HG02642 (cell line): ENCODE measurements at regions not wholly inside any gene's neighbourhood (a gene's known extent, or its start where the extent isn't known, plus 50 kb on each side); places are given as distances from the start of the nearest gene placed in this dataset.

Source experiments
- ATAC-seq: cut with Tn5 transposase; IDR thresholded peaks from one replicate; pipeline ENCODE4 v1.9.1; 2021; ENCODE audit warnings: mild to moderate bottlenecking; ENCODE audit not compliant: unreplicated experiment, poor library complexity

DNA sequence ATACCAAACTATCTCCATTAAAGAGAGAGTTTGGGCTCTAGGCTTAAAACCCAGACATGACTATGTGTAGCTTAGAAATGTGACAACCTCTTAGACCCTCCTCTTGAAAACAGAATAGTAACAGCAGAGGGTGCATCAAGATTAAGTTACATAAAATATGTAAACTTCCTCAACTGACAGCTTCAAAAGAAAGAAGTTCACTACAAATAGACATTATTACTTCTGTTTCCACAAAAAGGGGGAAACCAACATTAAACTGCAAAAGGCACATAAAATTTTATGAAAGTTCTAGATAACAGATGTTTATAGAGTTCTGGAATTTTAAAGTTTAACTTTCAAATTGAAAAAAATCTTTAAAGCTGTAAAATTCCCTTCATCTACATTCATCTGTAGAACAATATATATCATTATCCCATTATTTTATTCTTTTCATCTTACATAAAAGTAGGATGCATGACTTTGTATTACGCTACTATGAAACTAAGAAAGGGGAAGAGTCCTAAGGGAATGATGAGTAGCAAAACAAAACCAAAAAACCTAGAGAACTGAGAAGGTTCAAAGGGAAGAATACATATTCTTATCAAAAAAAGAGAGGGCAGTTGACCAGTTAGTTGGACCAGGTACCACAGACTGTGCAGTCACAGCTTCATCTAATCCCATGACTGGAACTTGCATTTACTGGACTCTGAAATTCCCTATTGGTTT, 177.0 kb downstream of the SIPA1L2 start:
- no peak for ATAC-seq

GRCh38 chr1:232452117-232452516, 177.8 kb downstream of the SIPA1L2 start:
- no peak for ATAC-seq

DNA sequence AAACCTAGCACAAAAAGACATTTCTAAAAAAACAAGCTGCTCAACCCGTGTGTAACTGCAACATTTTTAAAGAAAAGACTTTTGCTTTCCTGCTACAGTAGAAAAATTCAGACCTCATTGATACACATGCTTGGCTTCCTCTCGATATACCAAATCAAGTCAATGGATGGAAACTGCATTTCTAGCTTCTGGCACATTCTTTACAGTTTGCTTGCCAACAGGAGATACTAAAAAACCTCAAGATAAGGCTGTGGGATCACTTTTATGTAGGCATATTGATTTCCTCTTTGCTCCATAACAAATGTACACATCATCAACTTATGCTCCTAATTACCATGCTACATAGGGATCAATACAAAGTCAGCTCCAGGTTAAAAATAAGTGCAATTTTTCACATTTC, 178.4 kb downstream of the SIPA1L2 start:
- ATAC-seq, result no peak

- ATAC-seq, result no peak
Measured at GRCh38 chr1:232450615-232451014, 179.3 kb downstream of the SIPA1L2 start.

DNA sequence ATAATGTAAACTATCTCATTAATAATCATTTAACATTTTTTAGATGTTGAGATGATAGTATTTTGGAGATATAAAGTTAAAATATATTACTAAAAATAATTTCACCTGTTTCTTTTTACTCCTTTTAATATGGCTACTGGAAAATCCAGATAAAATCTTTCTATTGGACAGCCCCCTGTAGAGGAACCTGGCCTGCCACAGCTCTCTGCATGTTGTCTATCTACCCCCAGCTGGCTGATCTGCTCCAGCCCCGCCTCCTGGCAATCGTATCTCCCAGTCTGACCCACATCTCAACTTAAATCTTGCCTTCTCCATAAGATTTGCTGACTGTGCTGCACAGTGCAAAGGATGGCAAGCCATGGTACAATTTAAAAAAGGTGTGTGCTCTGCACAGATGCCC, 182.8 kb downstream of the SIPA1L2 start:
- no peak for ATAC-seq

GRCh38 chr1:232445361-232446106, 184.4 kb downstream of the SIPA1L2 start:
- ATAC-seq, result no peak

- no peak for ATAC-seq
Measured at GRCh38 chr1:232443372-232443771, 186.6 kb downstream of the SIPA1L2 start.

DNA sequence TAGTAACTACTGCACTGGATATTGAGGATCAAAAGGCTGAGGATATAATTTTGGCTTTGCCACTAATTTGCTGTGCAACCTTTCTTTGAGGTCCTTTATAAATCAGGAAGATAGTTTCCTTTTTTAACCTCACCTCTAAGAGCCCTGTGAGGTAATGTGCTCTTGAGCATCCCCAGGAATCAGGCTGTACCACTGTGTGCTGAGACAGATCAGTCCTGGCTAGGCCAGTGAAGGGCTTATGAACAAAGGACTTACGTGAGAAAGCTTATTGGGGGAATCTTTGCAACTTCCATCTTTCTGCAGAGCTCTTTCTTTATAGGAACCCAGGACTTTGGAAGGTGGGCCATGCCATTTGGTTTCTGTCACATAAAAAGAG, 188.9 kb downstream of the SIPA1L2 start:
- no peak for ATAC-seq

DNA sequence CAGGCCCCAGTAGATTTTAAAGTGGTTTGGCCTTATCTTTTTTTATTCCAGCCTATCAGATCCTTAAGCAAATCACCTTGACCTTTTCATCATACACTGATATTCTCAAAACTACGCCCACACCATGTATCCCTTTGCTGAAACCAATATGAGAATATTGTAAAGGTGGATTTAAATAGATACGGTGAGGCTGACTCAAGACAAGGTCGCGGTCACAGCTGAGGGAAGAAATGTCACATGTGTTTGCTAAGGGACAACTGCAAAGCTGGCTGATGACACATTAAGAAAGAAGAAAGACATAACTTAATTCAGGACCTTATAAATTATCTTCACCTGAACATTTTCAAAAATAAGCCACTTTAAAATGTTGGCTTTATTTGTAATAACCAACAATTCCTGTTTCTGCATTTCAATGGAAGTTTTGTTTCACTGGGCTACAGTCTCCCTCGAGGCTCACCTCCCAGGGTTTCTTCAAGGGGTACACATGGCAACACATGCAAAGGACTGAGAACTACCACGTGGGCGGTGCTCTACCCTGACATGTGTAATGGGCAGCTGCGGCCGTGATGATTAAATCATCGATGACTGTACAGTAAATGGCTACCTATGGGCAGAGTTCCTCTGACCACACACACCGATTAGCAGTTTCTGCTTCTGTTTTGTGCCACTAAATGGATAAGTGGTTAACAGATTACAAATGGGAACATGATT, 189.5 kb downstream of the SIPA1L2 start:
- ATAC-seq, result no peak

- no peak for ATAC-seq
Measured at GRCh38 chr1:232439011-232439410, 190.9 kb downstream of the SIPA1L2 start.

GRCh38 chr1:232438476-232438875, 191.5 kb downstream of the SIPA1L2 start:
- ATAC-seq, result no peak

DNA sequence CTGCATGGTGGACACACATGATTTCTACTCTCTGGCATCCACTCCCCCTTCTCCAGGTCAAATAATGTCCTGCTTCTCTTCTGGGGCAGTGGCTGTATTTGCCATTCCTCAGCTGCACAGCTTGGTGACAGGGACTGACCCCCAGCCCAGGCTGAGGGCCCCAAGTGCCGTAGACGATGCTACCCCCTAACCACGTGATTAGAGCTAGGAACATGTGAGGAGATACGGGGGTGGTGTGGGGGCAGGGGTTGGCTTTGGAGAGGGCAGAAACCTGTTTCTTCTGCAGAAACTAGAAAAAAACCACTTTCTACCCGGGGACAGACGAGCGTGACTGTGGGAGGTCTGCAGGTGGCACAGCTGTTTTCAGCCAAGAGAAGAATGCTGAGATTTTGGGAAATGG, 192.4 kb downstream of the SIPA1L2 start:
- no peak for ATAC-seq

DNA sequence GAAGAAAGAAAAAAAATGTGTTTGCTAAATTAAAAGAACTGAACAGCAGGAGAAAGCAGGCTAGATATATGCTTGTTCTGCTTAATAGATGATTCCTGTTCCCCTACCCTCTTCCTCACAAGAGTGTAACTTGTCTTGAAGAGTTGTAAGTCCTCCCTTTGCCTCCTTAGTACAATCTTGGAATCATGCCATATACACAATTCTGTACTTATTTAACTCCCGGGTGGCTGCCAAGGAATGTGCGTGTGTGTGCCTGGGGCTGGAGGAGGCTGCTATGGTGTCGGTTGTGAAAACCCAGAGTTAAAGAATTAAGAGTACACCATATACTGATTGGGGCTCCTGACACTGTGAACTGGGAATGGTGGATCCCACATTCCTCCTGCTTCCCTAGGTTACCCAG, 194.2 kb downstream of the SIPA1L2 start:
- ATAC-seq, result no peak

DNA sequence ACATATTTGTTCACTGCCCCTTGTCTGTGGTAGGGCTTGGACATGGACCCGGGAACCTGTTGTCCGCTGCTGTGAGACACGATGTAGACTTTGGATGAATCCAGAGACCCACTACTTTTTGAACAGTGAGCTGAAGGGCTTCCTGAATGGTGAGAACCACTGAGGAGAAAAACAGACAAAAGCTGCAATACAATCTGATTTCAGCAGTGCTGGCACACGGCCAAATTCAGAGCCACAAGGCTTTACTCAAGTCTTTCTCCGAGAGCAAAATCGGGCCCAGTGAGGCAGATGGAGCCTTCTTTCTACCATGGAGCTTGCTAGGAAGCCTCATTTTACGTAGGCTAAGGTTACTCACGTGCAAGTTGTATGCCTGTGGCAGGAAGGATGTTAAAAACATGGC, 197.6 kb downstream of the SIPA1L2 start:
- ATAC-seq, result no peak

GRCh38 chr1:232431748-232432147, 198.2 kb downstream of the SIPA1L2 start:
- no peak for ATAC-seq

- ATAC-seq, result no peak
Measured at GRCh38 chr1:232431326-232431725, 198.6 kb downstream of the SIPA1L2 start.

- no peak for ATAC-seq
Measured at GRCh38 chr1:232430467-232430866, 199.5 kb downstream of the SIPA1L2 start.

GRCh38 chr1:232428786-232429530, 201.0 kb downstream of the SIPA1L2 start:
- no peak for ATAC-seq

- no peak for ATAC-seq
Measured at GRCh38 chr1:232428036-232428645, 201.8 kb downstream of the SIPA1L2 start.

DNA sequence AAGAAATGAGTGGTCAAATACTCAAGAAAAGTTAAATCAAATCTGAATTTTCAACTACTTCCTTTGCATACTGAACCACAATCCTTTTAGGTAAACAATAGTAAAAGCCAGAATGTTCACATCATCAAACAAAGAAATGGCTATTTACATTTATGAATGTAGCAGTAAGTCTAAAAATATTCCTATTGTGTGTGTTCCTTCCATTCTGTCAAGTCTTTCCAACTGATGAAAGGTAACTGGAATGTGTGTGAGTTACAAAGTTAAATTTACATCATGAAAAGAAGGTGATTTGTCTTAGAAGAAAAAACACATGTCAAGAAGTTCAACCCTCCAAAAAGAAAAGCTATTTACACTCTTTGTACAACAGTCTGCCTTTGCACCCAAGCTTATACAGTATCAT, 203.1 kb downstream of the SIPA1L2 start:
- no peak for ATAC-seq
